HTR-8/SVneo (cell line): ENCODE measurements at regions not wholly inside any gene's neighbourhood (a gene's known extent, or its start where the extent isn't known, plus 50 kb on each side); places are given as distances from the start of the nearest gene placed in this dataset.
"Not testable (repeated sequence)": the region's sequence is repeated elsewhere in the genome, so short reads cannot be mapped to it uniquely, and the experiment has no call there.

Source experiments
- DNase-seq: peaks from one replicate; pipeline ENCODE4 v3.0.0; 2011; ENCODE audit warnings: low spot score, mixed read lengths; ENCODE audit not compliant: insufficient read length
- FAIRE-seq: peaks from 2 replicates; lab custom pipeline; 2011; peaks lifted over from hg19 to GRCh38; lab: Jason Lieb, UNC

GRCh38 chr2:142767847-142768246 lies 109.6 kb upstream of the KYNU start:
- FAIRE-seq: no peak
- DNase-seq: no peak

- FAIRE-seq: no peak
- DNase-seq: no peak
Observed at GRCh38 chr2:142758973-142759372, 118.5 kb upstream of the KYNU start.

- no peak for FAIRE-seq
Observed at GRCh38 chr2:142757111-142757510, 120.4 kb upstream of the KYNU start.

GRCh38 chr2:142756430-142756829 lies 121.0 kb upstream of the KYNU start:
- FAIRE-seq (no peak), DNase-seq (peak; percentile 3)

More at GRCh38 chr2:142757111-142757510, 120.4 kb upstream of the KYNU start:
- no peak for DNase-seq

DNA sequence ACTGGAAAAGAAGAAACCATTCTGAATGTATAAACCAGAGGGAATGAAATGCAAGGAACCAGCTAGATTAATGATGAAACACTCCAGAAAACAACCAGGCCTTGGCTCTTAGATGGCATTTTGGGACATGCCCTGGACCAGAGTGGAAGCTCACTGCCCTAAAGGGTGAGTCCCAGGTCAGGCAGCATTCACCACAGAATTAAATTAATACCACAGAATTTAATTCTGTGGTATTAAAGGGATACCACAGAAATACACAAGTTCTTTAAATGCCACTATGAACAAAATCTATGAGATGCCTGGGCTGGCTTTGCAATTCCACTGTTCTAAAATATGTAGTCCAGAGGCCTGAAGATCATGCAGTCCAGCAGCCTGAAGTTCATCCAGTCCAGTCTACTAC lies 122.3 kb upstream of the KYNU start:
- FAIRE-seq (no peak), DNase-seq (no peak)

DNA sequence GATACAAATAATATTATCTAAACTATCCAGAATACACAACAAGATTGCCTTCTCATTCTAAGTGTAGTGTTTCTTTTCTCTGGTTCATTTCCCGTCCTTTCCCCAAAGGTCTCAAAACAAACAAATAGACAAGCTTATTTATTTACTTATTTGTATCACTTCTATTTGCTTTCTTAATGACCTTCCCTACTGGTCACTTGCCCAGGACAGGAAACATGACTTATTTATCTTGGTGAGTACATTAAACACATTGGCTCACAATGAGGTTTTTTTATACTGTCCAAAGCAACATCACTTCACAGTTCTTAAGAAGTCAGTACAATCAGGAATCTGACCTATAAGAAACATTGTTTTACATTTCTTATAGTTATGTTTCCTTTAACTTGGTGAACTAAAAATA lies 123.3 kb upstream of the KYNU start:
- DNase-seq (no peak), FAIRE-seq (no peak)

DNA sequence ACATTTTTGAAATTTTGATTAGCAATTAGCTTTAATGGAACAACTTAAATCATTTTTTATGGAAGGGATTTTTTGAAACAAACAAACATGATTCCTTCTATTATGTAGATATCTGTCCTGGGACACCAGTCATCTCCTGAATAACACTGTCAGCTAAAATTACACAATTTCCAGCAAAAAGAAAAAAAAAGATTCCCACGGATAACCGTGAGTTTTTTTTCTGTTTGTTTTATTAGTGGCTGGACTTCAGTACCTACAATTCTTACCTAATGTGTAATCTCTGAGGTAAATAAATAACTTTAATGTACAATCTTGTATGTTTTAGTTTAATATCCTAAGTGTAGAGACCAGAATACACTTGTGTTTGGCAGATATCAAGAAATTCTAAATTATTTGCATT lies 126.6 kb upstream of the KYNU start:
- no peak for FAIRE-seq

GRCh38 chr2:142748559-142749099 lies 128.8 kb upstream of the KYNU start:
- no peak for DNase-seq
- no peak for FAIRE-seq

More for the DNA sequence above, 126.6 kb upstream of the KYNU start:
- no peak for DNase-seq

DNA sequence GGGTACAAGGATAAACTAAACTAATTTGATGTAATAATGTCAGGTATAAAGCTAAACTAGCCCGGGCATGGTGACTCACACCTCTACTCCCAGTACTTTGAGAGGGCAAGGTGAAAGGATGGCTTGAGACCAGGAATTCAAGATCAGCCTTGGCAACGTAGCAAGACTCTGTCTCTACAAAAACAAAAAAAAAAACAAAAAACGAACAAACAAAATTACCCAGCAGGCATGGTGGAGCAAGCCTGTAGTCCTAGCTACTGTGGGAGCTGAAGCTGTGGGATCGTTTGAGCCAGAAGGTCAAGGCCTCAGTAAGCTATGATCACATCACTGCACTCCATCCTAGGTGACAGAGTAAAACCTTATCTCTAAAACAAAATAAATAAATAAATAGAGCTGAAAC lies 131.8 kb upstream of the KYNU start:
- FAIRE-seq (no peak), DNase-seq (no peak)

DNA sequence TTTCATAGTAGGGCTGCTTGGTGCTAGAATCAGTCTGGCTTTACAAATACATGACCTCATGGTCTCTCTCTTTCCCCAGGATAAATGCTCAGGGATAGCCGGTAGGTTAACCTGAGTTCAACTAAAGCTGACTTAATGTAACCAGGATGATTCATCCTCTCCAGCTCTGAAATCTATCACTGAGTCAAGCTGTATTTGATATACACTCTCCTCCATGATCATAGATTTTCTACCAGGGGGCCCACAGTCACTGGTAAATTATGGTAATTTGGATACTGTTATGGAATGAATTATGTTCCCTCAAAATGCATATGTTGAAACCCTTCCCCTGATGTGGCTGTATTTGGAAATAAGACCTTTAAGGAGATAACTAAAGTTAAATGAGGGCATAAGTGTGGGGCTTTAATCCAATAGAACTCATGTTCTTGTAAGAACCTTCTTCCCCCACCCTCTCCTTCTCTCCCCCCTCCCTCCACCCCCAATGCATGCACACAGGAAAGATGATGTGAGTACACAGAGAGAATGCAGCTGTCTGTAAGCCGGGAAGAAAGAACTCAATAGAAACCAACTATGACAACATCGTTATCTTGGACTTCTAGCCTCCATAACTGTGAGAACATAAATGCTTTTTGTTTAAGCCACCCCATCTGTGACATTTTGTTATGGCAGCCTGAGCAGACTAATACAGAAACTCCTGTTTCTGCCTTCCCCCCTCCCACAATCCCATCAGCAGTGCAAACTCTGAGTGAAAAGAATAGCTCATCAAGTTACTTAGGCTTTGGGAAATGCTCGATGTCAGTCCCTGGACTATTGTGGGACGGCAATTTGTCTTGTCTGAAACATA lies 134.9 kb upstream of the KYNU start:
- DNase-seq: peak; percentile 5

DNA sequence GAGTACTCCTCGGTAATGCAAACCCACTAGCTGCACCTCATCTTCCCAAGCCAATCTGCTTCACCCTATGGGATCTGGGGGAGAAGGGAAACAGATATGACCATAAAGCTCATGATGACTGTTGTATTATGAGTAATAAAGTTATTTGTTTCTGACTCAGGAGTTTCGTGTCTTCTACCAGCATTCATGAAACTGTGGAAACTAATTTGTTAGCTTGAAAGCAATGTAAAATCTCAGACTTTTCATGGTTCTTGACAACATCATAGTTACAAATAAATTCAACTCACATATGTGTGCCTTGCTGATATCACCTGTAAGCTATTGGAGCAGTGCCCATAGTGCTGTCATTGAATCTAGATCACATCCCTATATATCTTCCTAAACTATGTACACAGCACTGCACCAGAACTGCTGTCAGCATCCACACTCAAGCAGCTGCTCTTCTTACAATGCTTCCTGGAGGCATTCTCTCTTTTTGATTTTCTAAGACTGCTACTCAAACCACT lies 135.6 kb upstream of the KYNU start:
- no peak for FAIRE-seq
- no peak for DNase-seq

More for the DNA sequence above, 134.9 kb upstream of the KYNU start:
- no peak for FAIRE-seq

GRCh38 chr2:142734770-142735169 lies 142.7 kb upstream of the KYNU start:
- no peak for FAIRE-seq
- no peak for DNase-seq

GRCh38 chr2:142734231-142734630 lies 143.2 kb upstream of the KYNU start:
- DNase-seq (no peak), FAIRE-seq (no peak)

- not testable (repeated sequence) for DNase-seq
Observed at GRCh38 chr2:142729814-142730213, 147.7 kb upstream of the KYNU start.

DNA sequence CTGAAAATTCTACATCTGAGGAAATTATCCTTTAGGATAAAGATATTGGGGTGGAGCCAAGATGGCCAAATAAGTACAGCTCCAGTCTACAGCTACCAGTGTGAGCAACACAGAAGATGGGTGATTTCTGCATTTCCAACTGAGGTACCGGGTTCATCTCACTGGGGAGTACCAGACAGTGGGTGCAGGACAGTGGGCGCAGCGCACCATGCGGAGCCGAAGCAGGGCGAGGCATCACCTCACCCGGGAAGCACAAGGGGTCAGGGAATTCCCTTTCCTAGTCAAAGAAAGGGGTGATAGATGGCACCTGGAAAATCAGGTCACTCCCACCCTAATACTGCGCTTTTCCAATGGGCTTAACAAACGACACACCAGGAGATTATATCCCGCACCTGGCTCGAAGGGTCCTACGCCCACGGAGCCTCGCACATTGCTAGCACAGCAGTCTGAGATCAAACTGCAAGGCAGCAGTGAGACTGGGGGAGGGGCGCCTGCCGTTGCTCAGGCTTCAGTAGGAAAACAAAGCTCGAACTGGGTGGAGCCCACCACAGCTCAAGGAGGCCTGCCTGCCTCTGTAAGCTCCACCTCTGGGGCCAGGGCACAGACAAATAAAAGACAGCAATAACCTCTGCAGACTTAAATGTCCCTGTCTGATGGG lies 149.5 kb upstream of the KYNU start:
- DNase-seq, FAIRE-seq: not testable (repeated sequence)

More at GRCh38 chr2:142729814-142730213, 147.7 kb upstream of the KYNU start:
- not testable (repeated sequence) for FAIRE-seq

DNA sequence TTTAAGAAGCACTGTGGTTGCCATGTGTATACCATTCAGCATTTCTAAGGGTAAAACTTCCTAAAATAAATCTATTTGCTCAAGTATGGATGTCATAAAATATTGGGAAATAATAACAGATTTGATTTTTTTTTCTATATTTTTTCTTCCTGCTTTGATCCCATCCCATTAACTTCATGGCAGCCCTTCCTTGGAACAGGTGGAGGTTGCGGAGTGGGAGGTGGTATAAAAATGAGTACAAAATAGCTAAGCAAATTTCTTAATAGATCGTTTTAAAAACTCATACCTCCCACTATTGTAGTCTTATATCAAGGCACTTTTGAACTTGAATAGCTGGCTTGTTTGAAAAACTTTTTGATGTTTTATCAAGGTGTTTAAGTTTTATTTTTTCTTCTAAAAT lies 152.1 kb upstream of the KYNU start:
- no peak for DNase-seq
- no peak for FAIRE-seq

- no peak for FAIRE-seq
Observed at GRCh38 chr2:142724713-142725349, 152.6 kb upstream of the KYNU start.

GRCh38 chr2:142724186-142724585 lies 153.3 kb upstream of the KYNU start:
- DNase-seq (no peak), FAIRE-seq (no peak)

More at GRCh38 chr2:142724713-142725349, 152.6 kb upstream of the KYNU start:
- DNase-seq: no peak

DNA sequence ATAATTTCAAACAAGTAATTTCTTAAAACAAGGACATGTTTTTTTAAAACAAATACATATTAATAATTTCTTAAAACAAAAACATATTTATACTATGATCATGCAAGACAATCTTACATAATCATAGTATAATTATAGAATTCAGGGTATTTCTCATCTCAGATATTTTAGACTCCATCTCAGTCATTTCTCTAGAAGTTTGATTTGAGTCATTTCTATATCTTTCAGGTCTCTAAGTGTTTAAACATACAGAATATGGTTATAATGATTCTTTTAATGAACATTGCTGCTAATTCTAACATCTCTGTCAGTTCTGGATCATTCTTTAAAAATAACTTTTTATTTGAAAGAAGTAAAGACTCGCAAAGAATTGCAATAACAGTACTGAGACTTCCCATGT lies 154.2 kb upstream of the KYNU start:
- no peak for FAIRE-seq
- no peak for DNase-seq

DNA sequence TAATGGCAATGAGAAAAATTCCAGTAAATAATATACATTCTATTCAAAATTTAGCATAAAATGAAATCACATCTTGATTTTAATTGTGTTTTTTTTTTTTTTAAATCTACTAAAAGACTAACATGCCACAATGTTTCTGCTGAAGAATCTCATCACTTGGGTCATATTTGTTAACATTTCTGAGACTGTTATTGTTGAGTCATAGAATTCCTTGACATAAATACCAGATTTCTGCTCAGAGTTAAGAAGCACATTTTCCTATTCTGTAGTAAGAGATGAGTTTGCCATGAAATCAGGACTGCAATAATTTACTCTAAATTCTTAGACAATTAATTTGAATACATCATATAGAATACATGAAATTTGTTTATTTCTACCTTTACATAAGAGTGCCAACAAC lies 154.9 kb upstream of the KYNU start:
- FAIRE-seq: no peak

More for the DNA sequence above, 154.9 kb upstream of the KYNU start:
- DNase-seq: no peak
